GM12878 (cell line): ENCODE measurements at regions not wholly inside any gene's neighbourhood (a gene's known extent, or its start where the extent isn't known, plus 50 kb on each side); places are given as distances from the start of the nearest gene placed in this dataset.

Experiments used
- ASH2L ChIP-seq: fragments of 300-600, 200-600 bp; sonication (generic); IDR thresholded peaks from 2 replicates; pipeline ENCODE4 v1.6.1; 2017; ENCODE audit warnings: low read depth, mild to moderate bottlenecking, borderline replicate concordance
- ATF2 ChIP-seq: IDR thresholded peaks from 2 replicates; pipeline ENCODE4 v1.6.1; 2012; ENCODE audit warnings: low read length, inconsistent platforms
- CBX5 ChIP-seq: sonication (generic); IDR thresholded peaks from 2 replicates; pipeline ENCODE4 v1.6.1; 2016; ENCODE audit warnings: low read depth, moderate library complexity, mild to moderate bottlenecking, inconsistent platforms
- CUX1 ChIP-seq: IDR thresholded peaks from 2 replicates; pipeline ENCODE4 v1.6.1; 2012; ENCODE audit warnings: improper control_type of control experiment, low read depth, low read length; ENCODE audit not compliant: insufficient replicate concordance
- SMAD1 ChIP-seq: fragments of 450-650 bp; IDR thresholded peaks from 2 replicates; pipeline ENCODE4 v1.6.1; 2018; ENCODE audit warnings: mild to moderate bottlenecking, low read depth; ENCODE audit not compliant: partially characterized antibody
- SMC3 ChIP-seq: IDR thresholded peaks from 2 replicates; pipeline ENCODE4 v1.6.1; 2011; ENCODE audit warnings: low read length, improper control_type of control experiment, borderline replicate concordance
- SPI1 ChIP-seq: IDR thresholded peaks from 2 replicates; pipeline ENCODE4 v1.6.1; 2011; ENCODE audit warnings: low read depth, mild to moderate bottlenecking, low read length, moderate library complexity, borderline replicate concordance; ENCODE audit not compliant: insufficient read depth
- TAF1 ChIP-seq: IDR thresholded peaks from 2 replicates; pipeline ENCODE4 v1.6.1; 2011; ENCODE audit warnings: mild to moderate bottlenecking, low read depth, low read length, borderline replicate concordance
- TCF7 ChIP-seq: IDR thresholded peaks from 2 replicates; pipeline ENCODE4 v1.6.1; 2014; ENCODE audit warnings: antibody characterized with exemption, borderline replicate concordance
- YY1 ChIP-seq: IDR thresholded peaks from 2 replicates; pipeline ENCODE4 v1.6.1; 2011; ENCODE audit warnings: low read depth, mild to moderate bottlenecking, low read length
- ZNF274 ChIP-seq: IDR thresholded peaks from one replicate; pipeline ENCODE4 v1.8.0; 2011; ENCODE audit not compliant: insufficient read length, insufficient read depth
- ZNF592 ChIP-seq: fragments of 450-650 bp; IDR thresholded peaks from 2 replicates; pipeline ENCODE4 v1.6.1; 2017; ENCODE audit warnings: mild to moderate bottlenecking, moderate library complexity

- no peak for TF ChIP-seq ZNF592
- TF ChIP-seq ASH2L: no peak
- TF ChIP-seq SMAD1: no peak
- no peak for TF ChIP-seq ZNF274
- no peak for TF ChIP-seq CUX1
- no peak for TF ChIP-seq SMC3
- no peak for TF ChIP-seq YY1
- no peak for TF ChIP-seq TAF1
- TF ChIP-seq ATF2: no peak
- TF ChIP-seq CBX5: no peak
- no peak for TF ChIP-seq TCF7
- no peak for TF ChIP-seq SPI1
Observed at GRCh38 chr5:28809811-28810750, 1771.7 kb upstream of the CDH9 start (continued).
